ENCODE measurements at regions not wholly inside any gene's neighbourhood (a gene's known extent, or its start where the extent isn't known, plus 50 kb on each side); places are given as distances from the start of the nearest gene placed in this dataset.

DNA sequence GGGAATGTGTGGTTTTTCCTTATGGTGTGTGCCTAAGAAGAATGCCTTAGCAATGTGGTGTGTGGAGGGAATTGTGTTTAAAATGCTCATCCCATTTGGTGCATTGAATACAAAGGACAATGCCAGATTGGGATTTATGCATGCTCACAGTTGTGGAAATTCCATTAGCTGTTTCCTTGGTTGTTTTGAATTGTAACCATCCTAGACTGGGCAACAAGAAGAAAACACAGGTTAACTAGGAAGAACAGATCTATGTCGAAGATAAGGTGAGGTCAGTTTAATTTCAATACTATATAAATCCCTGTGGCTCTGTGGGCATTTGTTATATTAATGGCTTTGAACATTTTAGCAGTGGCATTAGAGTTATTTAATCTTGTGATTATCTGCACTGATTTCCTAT is 266.8 kb downstream of the MAT2B start:
- no peak for DNase-seq

GRCh38 chr5:163772644-163773043 is 267.2 kb downstream of the MAT2B start:
- DNase-seq, result no peak

GRCh38 chr5:163773226-163773625 is 267.8 kb downstream of the MAT2B start:
- DNase-seq, result no peak

DNA sequence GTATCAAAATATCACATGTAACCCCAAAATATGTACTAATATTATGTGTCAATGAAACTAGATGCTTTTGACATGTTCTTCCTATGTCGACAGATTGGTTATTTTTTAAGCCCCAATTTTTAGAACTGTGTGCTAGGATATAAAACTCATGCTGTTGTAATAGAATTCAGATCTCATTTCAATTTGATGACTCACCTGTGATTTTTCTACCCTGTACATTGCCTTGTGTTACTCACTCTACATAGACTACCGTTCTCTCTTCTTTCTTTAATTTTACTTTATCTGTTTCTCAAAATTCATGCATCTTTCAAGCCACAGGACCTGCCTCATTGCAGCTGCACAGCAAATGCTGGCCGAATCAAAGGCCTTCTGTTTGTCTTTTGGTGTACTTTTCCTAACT is 284.5 kb downstream of the MAT2B start:
- no peak for DNase-seq

GRCh38 chr5:163790497-163790896 is 285.1 kb downstream of the MAT2B start:
- no peak for DNase-seq

DNA sequence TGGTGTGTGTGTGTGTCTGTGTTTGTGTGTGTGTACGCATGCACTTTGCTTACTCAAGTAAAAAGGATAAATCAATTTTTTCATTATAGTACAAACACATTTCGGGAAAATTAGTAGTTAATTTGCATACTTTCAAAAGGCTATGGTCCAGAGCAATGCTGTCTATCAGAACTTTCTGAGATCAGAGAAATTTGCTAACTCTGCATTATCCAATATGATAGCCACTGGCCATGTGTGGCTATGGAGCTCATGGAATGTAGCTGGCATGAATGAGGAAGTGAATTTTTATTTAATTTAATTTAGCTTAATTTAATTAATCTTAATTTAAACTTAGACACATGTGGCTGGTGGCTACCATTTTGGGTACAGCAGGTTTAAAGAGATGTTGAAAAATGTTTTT is 289.6 kb downstream of the MAT2B start:
- DNase-seq, result no peak

DNA sequence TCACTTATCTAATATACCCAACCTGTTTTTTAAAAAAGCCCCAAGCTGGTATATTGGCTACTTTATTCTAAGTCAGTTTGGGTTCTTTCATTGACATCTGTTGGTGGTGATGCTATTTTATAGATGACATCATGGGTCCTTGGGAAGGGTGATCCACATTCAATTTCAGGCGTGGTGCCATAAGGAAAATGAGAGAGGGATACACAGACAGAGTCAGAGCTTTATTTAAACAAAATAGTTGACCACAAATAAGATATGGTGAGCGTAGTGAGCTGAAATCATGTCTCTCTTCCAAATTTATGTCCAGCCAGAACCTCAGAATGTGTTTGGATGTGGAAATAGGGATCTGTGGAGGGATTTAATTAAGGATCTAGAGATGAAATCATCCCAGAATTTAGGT is 302.4 kb downstream of the MAT2B start:
- DNase-seq, result no peak

- no peak for DNase-seq
Observed at GRCh38 chr5:163809473-163809872, 304.1 kb downstream of the MAT2B start.

DNA sequence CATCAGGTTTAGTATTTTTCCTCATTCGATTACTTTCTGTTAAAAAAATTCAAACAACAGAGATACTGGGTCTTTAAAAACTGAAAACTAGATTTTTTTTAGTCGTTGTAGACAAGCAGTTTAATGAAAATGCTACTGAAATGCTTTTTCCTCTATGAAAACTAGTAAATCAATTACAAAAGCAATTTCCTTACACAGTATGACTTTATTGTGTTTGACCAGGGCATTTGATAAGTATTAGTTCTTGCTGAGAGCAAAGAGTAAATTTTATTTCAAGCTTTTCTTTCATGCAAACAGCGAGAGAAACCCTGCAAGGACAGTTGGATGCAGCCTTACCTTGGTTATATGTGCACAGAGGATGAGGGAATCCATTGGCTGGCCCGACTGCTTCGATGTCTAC is 308.5 kb downstream of the MAT2B start:
- DNase-seq, result no peak

- no peak for DNase-seq
Observed at GRCh38 chr5:163815240-163815791, 309.9 kb downstream of the MAT2B start.

DNA sequence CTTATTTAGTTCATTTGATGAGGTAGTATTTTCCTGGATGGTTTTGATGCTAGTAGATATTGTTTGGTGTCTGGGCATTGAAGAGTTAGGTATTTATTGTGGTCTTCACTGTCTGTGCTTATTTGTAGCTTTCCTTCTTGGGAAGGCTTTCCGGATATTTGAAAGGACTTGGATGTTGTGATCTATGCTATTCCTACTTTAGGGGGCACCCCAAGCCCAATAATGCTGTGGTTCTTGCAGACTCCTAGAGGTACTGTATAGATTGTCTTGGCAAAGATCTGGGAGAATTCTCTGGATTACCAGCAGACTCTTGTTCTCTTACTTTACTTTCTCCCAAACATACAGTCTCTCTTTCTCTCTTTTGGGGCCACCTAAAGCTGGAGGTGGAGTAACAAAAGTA is 315.7 kb downstream of the MAT2B start:
- no peak for DNase-seq

DNA sequence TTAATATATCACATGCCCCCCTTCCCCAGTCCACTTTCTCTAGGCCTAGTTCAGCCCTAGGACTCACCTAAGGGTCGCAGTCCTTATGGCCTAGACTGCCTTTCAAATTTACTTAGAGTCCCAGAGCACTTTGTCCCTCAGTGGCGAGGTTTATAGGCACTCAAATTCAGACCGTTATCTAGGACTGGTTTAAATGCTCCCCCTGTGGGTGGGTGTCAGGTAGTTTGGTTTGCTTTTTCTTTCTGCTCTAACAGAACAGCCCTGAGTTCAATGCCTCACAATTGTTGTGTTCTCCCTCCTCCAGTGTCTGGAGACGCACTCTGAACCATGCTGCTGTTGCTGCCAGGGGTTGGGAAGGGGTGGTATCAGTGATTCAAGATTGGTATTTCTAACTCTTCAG is 317.1 kb downstream of the MAT2B start:
- no peak for DNase-seq

DNA sequence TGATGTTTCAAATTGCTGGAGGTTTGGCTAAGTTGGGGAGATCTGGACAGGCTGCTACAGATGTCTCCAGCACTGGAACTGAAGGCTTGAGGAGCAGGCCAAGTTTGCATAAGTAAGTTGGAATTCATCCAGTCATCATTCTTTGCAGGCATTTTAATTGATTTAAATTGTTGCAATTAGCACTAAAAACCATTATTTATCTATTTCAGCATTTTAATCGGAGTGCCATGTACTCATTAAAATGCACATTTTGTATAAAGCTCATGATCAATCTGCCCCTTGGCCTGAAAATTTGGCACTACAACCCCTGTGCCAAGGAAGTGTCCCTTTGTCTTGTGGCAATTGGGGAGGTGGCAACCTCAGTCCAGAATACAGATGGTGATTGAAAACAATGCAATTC is 320.2 kb downstream of the MAT2B start:
- peak in 2 of 58 donors; percentile 1 to 2 for DNase-seq

DNA sequence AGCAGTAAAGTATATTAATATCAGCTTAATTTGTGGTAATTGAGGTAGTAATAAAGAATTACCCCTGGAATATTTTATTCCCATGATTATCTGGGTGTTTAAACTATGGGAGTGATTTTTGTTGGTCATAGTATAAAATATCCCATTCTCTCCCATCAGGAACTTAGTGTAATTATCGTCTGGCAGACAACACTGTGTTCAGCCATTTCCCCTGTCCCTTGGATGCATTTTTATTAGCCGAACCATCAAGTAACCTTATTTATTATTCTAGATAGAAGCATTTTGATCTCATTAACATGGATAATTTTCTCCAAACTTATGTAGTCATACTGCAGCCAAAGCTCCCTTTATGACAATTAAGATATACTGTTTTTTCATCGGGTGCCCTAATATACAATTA is 320.8 kb downstream of the MAT2B start:
- no peak for DNase-seq

DNA sequence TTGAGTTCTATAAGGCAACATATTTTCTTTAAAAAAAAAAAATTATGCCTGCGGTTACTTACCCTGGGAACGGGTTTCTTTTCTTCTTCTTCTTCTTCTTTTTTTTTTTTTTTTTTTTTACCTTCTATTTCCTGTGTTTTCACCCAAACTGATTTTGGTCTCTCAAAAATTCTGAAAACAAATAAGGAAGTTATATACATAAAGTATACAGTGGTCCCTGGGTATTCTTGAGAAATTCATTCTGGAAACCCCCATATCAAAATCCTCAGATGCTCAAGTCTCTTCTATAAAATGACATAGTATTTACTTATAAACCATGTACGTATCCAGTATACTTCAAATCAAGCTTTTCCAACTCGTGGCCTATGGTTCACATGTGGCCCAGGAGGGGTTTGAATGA is 326.7 kb downstream of the MAT2B start:
- no peak for DNase-seq

GRCh38 chr5:163838738-163839137 is 333.3 kb downstream of the MAT2B start:
- DNase-seq, result no peak

DNA sequence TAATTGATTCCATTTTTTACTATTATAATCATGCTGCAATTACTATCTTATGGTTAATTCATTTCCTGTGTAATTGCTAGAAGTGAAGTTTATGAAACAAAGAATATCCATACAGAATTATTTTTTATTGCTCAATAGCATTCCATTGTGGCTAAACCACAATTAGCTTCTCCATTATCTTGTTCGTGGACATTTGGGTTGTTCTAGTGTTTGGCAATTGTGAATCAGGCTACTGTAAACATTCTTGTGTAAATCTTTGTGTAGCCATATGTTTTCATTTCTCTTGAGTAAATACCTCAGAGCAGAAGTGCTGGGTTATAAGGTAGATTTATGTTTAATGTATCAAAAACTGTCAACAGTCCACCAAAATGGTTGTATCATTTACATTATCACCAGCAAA is 341.1 kb downstream of the MAT2B start:
- DNase-seq, result no peak

- DNase-seq, result no peak
Observed at GRCh38 chr5:163855754-163856153, 350.3 kb downstream of the MAT2B start.

GRCh38 chr5:163861670-163862069 is 356.3 kb downstream of the MAT2B start:
- no peak for DNase-seq

- DNase-seq, result no peak
Observed at GRCh38 chr5:163867324-163867723, 361.9 kb downstream of the MAT2B start.

- DNase-seq, result no peak
Observed at GRCh38 chr5:163867738-163868137, 362.3 kb downstream of the MAT2B start.

GRCh38 chr5:163869581-163869980 is 364.2 kb downstream of the MAT2B start:
- no peak for DNase-seq

DNA sequence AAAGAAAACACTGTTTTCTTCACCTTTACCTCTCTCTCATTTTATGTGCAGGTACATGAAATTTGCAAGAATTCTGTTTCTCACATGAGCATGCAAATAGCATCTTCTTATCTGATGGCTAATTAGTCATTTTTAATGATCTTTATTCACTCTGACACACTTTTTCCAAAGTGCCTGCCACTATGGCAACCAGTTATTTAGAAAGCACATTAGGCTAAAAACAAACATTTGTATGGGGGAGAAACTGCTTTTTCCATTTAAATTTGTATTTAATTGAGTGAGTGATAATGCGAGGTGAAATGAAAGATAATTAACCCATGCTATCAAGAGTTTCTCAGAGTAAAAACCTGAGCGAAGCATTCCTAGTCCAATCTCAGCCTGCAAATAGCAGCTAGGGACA is 365.0 kb downstream of the MAT2B start:
- DNase-seq, result no peak

DNA sequence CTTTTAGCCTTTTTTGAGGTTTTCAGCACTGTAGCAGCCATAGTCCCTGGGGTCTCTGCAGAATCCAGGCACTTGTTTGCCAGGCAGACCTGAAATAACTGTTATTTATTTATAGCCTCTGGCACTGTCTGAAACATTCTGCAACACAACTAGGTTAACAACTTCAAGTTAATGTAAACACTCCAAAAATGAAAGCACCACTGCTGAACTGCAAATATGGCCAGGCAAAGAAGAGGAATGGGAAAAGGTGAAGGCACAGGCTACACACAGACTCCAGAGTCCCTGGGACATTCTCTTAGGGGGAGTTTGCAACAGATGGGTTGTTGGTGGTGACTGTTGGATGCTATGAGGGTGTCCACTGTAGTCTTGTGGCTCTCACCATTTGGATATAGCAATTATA is 369.0 kb downstream of the MAT2B start:
- DNase-seq, result no peak
